Upper lobe of left lung (tissue), 4 donors: ENCODE measurements at regions not wholly inside any gene's neighbourhood (a gene's known extent, or its start where the extent isn't known, plus 50 kb on each side); places are given as distances from the start of the nearest gene placed in this dataset.

ENCODE experiments used
- CTCF ChIP-seq, 6 experiments: fragments of 450-650 bp in 4 of 6; fragments of 200-600 bp in 2 of 6; sonication (generic) in 2 of 6; IDR thresholded peaks; one replicate each; pipeline ENCODE4 v1.5.1; 2016 to 2019; ENCODE audit warnings: antibody characterized with exemption in 6 of 6
- EP300 ChIP-seq, 4 donors: sonication (generic); formaldehyde crosslinking; IDR thresholded peaks; one replicate each; pipeline ENCODE4 v1.5.1; 2017; ENCODE audit warnings: antibody characterized with exemption in 4 of 4, control low read depth in 2 of 4
- POLR2A ChIP-seq, 4 donors: fragments of 450-650 bp; IDR thresholded peaks; one replicate each; pipeline ENCODE4 v1.5.1; 2016 to 2017; ENCODE audit warnings: antibody characterized with exemption in 4 of 4, mild to moderate bottlenecking in 2 of 4
- POLR2AphosphoS5 ChIP-seq, 2 donors: sonication (generic); formaldehyde crosslinking; IDR thresholded peaks; one replicate each; pipeline ENCODE4 v1.5.1; 2017; ENCODE audit warnings: antibody characterized with exemption in 2 of 2

DNA sequence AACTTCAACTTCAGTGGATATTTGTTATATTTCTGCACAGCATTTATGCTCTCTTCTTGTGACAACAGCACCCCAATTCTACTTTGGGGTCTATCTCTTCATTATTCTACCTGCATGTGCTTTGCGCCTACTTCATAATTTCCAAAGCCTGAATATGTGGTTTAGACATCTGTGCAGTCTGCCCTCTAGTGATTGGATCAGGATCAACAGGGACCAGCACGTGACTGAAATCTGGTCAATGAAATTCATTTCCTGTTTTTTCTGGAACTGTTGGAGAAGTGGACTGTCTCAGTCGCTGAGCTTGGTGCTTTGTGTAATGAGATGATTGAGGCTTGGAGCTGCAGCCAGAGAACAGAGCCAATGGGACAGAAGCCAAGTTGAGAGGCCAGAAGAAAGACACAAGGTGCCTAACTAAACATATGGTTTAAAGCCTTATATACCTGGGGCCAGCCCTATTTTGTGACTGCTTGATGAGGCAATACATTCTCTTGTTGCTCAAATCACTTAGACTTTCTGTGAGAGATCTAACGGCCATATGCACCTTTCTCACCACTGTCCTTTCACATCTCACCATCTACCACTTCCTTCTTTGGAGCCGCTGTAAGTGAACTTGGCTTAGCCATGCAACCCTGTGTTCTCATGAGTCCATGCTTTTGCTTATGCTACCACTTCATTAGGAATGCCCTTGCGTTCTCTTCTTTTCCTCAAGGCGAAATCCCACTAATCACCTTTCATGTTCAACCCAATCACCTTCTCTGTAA, 68.8 kb upstream of the PPP2R2B start:
- TF ChIP-seq EP300 (IDR thresholded peaks at IDR 0.05) (no peak), POLR2A (IDR thresholded peaks at IDR 0.05) (no peak), CTCF (IDR thresholded peaks at IDR 0.05) (no peak), POLR2AphosphoS5 (IDR thresholded peaks at IDR 0.05) (no peak)
